Cardiac muscle cell (in vitro differentiated cells and primary cell): ENCODE measurements at regions not wholly inside any gene's neighbourhood (a gene's known extent, or its start where the extent isn't known, plus 50 kb on each side); places are given as distances from the start of the nearest gene placed in this dataset.

Experiments
- DNase-seq, 2 donors: peaks; one replicate each; pipeline versions ENCODE4 v3.0.0 to v3.0.0-alpha.2; 2010 to 2017; ENCODE audit warnings: low read depth in 1 of 2, low spot score in 1 of 2
- H3K27ac ChIP-seq: fragments of 200-600 bp; sonication (generic); 2 replicates; pipeline ENCODE4 v1.5.1; 2016
- H3K27me3 ChIP-seq: fragments of 200-600 bp; sonication (generic); 2 replicates; pipeline ENCODE4 v1.6.0; 2016; ENCODE audit warnings: control low read depth
- H3K36me3 ChIP-seq: fragments of 200-600 bp; sonication (generic); 2 replicates; pipeline ENCODE4 v1.5.1; 2016; ENCODE audit warnings: control low read depth
- H3K4me1 ChIP-seq: fragments of 200-600 bp; sonication (generic); 2 replicates; pipeline ENCODE4 v1.8.1; 2017; ENCODE audit warnings: low read depth, mild to moderate bottlenecking, mixed run types
- H3K4me3 ChIP-seq: fragments of 200-600 bp; sonication (generic); 2 replicates; pipeline ENCODE4 v1.5.1; 2016; ENCODE audit warnings: mild to moderate bottlenecking
- H3K9me3 ChIP-seq: fragments of 200-600 bp; sonication (generic); 2 replicates; pipeline ENCODE4 v1.5.1; 2017; ENCODE audit warnings: low read depth, mild to moderate bottlenecking, control low read depth
- CTCF ChIP-seq: IDR thresholded peaks from 2 replicates; pipeline ENCODE4 v1.5.1; 2012; ENCODE audit warnings: low read depth, mild to moderate bottlenecking, low read length

- no peaks in the 10 kb centered on the region for H3K9me3 ChIP-seq
- H3K27me3 ChIP-seq = no peaks in the 10 kb centered on the region
- TF ChIP-seq CTCF = no peak
- H3K36me3 ChIP-seq = no peaks in the 10 kb centered on the region
- H3K4me3 ChIP-seq = no peak overlapping the region
- DNase-seq = no peak
- H3K27ac ChIP-seq = no peak overlapping the region
- H3K4me1 ChIP-seq = peaks cover 5% of the 10 kb centered on the region
These were observed 119.2 kb upstream of the HNRNPA3 start for GRCh38 chr2:177093371-177093770.

GRCh38 chr2:177098001-177098613, 114.5 kb upstream of the HNRNPA3 start:
- no peak for TF ChIP-seq CTCF
- Histone ChIP-seq H3K9me3 (no peaks in the 10 kb centered on the region), H3K36me3 (no peaks in the 10 kb centered on the region), H3K27ac (no peak overlapping the region), H3K4me3 (no peak overlapping the region), H3K4me1 (peaks cover 8% of the 10 kb centered on the region), H3K27me3 (no peaks in the 10 kb centered on the region)
- DNase-seq = no peak

- H3K9me3 ChIP-seq = no peaks in the 10 kb centered on the region
- H3K36me3 ChIP-seq = no peaks in the 10 kb centered on the region
- no peaks in the 10 kb centered on the region for H3K27me3 ChIP-seq
- no peak overlapping the region for H3K4me3 ChIP-seq
- no peak for TF ChIP-seq CTCF
- H3K27ac ChIP-seq = no peak overlapping the region
- no peak for DNase-seq
- H3K4me1 ChIP-seq = peaks cover 8% of the 10 kb centered on the region
These were observed 110.7 kb upstream of the HNRNPA3 start for GRCh38 chr2:177101930-177102329.

GRCh38 chr2:177106212-177106611, 106.4 kb upstream of the HNRNPA3 start:
- Histone ChIP-seq H3K4me1 (no peaks in the 10 kb centered on the region), H3K36me3 (no peaks in the 10 kb centered on the region), H3K9me3 (no peaks in the 10 kb centered on the region), H3K27ac (no peak overlapping the region), H3K4me3 (no peak overlapping the region), H3K27me3 (no peaks in the 10 kb centered on the region)
- no peak for TF ChIP-seq CTCF
- no peak for DNase-seq

- H3K27ac ChIP-seq = no peak overlapping the region
- H3K27me3 ChIP-seq = no peaks in the 10 kb centered on the region
- H3K36me3 ChIP-seq = no peaks in the 10 kb centered on the region
- TF ChIP-seq CTCF = no peak
- no peaks in the 10 kb centered on the region for H3K4me1 ChIP-seq
- H3K9me3 ChIP-seq = no peaks in the 10 kb centered on the region
- no peak overlapping the region for H3K4me3 ChIP-seq
- no peak for DNase-seq
These were observed 103.7 kb upstream of the HNRNPA3 start for GRCh38 chr2:177108890-177109289.
